ENCODE measurements at regions not wholly inside any gene's neighbourhood (a gene's known extent, or its start where the extent isn't known, plus 50 kb on each side); places are given as distances from the start of the nearest gene placed in this dataset.

DNA sequence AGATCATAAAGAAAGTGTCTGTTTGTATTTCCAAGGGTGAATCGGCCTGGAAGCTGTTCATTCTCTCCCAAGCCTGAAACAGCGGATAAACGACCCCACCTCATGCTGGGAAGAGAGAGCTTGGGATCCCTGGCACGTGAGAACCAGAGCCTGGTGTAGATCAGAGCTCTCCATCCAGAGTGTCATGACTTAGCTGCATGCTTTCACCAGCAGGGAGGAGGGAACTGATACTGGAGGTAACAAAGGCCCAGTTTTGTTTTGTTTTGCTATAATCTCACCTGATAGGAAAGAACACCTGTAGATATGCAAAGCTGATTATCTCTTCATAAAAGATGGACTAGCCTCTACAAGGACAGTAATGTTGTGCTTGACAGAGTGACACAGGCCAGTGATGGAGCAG is 236.6 kb downstream of the POM121L12 start:
- Histone ChIP-seq H3K4me3 (ENCODE audit: low read length) (no peak overlapping the region), H3K4me1 (ENCODE audit: control insufficient read depth in 2 of 2, insufficient read depth in 2 of 2, low read length in 2 of 2) (no peaks in the 10 kb centered on the region), H3K27ac (ENCODE audit: low read depth, low read length) (no peak overlapping the region), H3K27me3 (ENCODE audit: control insufficient read depth in 2 of 2, insufficient read depth in 2 of 2, low read length in 2 of 2) (no peaks in the 10 kb centered on the region), H3K9me3 (ENCODE audit: control insufficient read depth in 2 of 3, low read length in 3 of 3) (no peaks in the 10 kb centered on the region), H3K36me3 (ENCODE audit: control insufficient read depth in 2 of 3, insufficient read depth in 3 of 3, low read length in 3 of 3) (no peaks in the 10 kb centered on the region)
- H3K36me3 Mint-ChIP-seq = no peaks in the 10 kb centered on the region
- H3K27me3 Mint-ChIP-seq = no peaks in the 10 kb centered on the region
- intact Hi-C loops (cut with micrococcal nuclease) = no loop called here
- H3K4me3 Mint-ChIP-seq = no peak overlapping the region
- no peak for DNase-seq
- H3K4me1 Mint-ChIP-seq = no peaks in the 10 kb centered on the region
- CTCF ChIA-PET = no interaction called here
- POLR2A ChIA-PET = no interaction called here
- H3K27ac Mint-ChIP-seq = no peak overlapping the region
- peaks cover 0 to 31% (median 10%) of the 10 kb centered on the region in 11 donors for H3K9me3 Mint-ChIP-seq
- ATAC-seq = no peak

DNA sequence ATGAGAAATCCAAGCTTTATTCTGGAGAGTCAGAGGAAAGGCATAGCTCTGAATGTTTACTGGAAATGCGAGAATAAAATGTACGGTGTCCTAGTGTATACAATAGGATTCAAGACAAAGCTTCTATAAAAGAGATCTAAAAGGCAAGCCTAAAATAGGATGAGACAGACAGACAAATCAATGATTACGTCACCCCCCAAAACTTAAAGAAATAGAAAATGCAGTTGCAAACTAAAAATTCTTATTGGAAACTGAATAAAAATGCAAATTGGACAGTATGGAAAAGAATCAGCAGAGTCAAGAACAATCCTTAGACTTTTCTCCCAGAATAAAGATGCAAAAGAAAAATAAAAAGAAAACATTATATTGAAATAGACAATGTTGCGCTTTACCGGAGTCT is 245.9 kb downstream of the POM121L12 start:
- Histone ChIP-seq H3K36me3 (ENCODE audit: control insufficient read depth in 2 of 3, insufficient read depth in 3 of 3, low read length in 3 of 3) (no peaks in the 10 kb centered on the region), H3K27me3 (ENCODE audit: control insufficient read depth in 2 of 2, insufficient read depth in 2 of 2, low read length in 2 of 2) (no peaks in the 10 kb centered on the region), H3K4me3 (ENCODE audit: low read length) (no peak overlapping the region), H3K4me1 (ENCODE audit: control insufficient read depth in 2 of 2, insufficient read depth in 2 of 2, low read length in 2 of 2) (no peaks in the 10 kb centered on the region), H3K9me3 (ENCODE audit: control insufficient read depth in 2 of 3, low read length in 3 of 3) (no peaks in the 10 kb centered on the region), H3K27ac (ENCODE audit: low read depth, low read length) (no peak overlapping the region)
- ChIA-PET CTCF (no interaction called here), POLR2A (no interaction called here)
- Mint-ChIP-seq H3K9me3 (peaks cover 5 to 44% (median 24%) of the 10 kb centered on the region in 11 donors), H3K27ac (no peak overlapping the region), H3K4me1 (no peaks in the 10 kb centered on the region), H3K4me3 (no peak overlapping the region), H3K36me3 (peaks cover 0 to 3% (median 0%) of the 10 kb centered on the region in 5 donors), H3K27me3 (no peaks in the 10 kb centered on the region)
- ATAC-seq (no peak), DNase-seq (no peak)
- intact Hi-C loops (cut with micrococcal nuclease) = no loop called here

GRCh38 chr7:53292341-53292740 is 256.9 kb downstream of the POM121L12 start:
- Mint-ChIP-seq H3K36me3 (peaks cover 0 to 7% (median 0%) of the 10 kb centered on the region in 5 donors), H3K4me1 (no peaks in the 10 kb centered on the region), H3K4me3 (no peak overlapping the region), H3K27me3 (no peaks in the 10 kb centered on the region), H3K9me3 (peaks cover 6 to 48% (median 16%) of the 10 kb centered on the region in 11 donors), H3K27ac (no peak overlapping the region)
- ChIA-PET POLR2A (no interaction called here), CTCF (no interaction called here)
- DNase-seq (no peak), ATAC-seq (no peak)
- Histone ChIP-seq H3K36me3 (ENCODE audit: control insufficient read depth in 2 of 3, insufficient read depth in 3 of 3, low read length in 3 of 3) (no peaks in the 10 kb centered on the region), H3K9me3 (ENCODE audit: control insufficient read depth in 2 of 3, low read length in 3 of 3) (no peaks in the 10 kb centered on the region), H3K4me1 (ENCODE audit: control insufficient read depth in 2 of 2, insufficient read depth in 2 of 2, low read length in 2 of 2) (no peaks in the 10 kb centered on the region), H3K27me3 (ENCODE audit: control insufficient read depth in 2 of 2, insufficient read depth in 2 of 2, low read length in 2 of 2) (no peaks in the 10 kb centered on the region), H3K27ac (ENCODE audit: low read depth, low read length) (no peak overlapping the region), H3K4me3 (ENCODE audit: low read length) (no peak overlapping the region)
- intact Hi-C loops (cut with micrococcal nuclease) = no loop called here

GRCh38 chr7:53302496-53303246 is 267.2 kb downstream of the POM121L12 start:
- Histone ChIP-seq H3K4me1 (ENCODE audit: control insufficient read depth in 2 of 2, insufficient read depth in 2 of 2, low read length in 2 of 2) (no peaks in the 10 kb centered on the region), H3K27me3 (ENCODE audit: control insufficient read depth in 2 of 2, insufficient read depth in 2 of 2, low read length in 2 of 2) (no peaks in the 10 kb centered on the region), H3K9me3 (ENCODE audit: control insufficient read depth in 2 of 3, low read length in 3 of 3) (peaks cover 0 to 4% (median 0%) of the 10 kb centered on the region in 3 experiments), H3K4me3 (ENCODE audit: low read length) (no peak overlapping the region), H3K27ac (ENCODE audit: low read depth, low read length) (no peak overlapping the region), H3K36me3 (ENCODE audit: control insufficient read depth in 2 of 3, insufficient read depth in 3 of 3, low read length in 3 of 3) (no peaks in the 10 kb centered on the region)
- no peak overlapping the region for H3K4me3 Mint-ChIP-seq
- ATAC-seq = no peak
- no peaks in the 10 kb centered on the region for H3K4me1 Mint-ChIP-seq
- no peak for DNase-seq
- peaks cover 1 to 55% (median 18%) of the 10 kb centered on the region in 11 donors for H3K9me3 Mint-ChIP-seq
- no peaks in the 10 kb centered on the region for H3K27me3 Mint-ChIP-seq
- no peaks in the 10 kb centered on the region for H3K36me3 Mint-ChIP-seq
- POLR2A ChIA-PET = no interaction called here
- intact Hi-C loops (cut with micrococcal nuclease) = no loop called here
- H3K27ac Mint-ChIP-seq = no peak overlapping the region
- CTCF ChIA-PET = no interaction called here

DNA sequence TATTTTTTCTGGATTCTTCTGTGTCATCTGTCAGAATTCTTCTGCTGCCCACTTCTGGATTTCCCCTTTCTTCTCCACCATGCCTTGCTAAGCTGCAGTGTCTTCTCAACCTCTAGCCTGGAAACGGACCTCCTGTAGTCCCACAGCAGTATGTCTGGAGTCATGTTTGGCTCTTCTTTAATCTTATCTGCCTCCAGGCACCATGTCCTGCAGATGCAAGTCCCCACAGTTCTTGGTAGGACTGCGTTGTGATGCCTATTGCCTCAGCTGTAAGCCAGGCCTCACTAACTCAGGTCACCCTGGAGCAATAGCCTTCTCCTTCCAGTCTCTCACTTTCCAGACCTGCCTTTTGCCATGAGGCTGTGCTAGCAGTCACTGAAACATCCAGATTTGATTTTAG is 268.3 kb downstream of the POM121L12 start:
- H3K9me3 ChIP-seq (ENCODE audit: control insufficient read depth in 2 of 3, low read length in 3 of 3) = peaks cover 0 to 5% (median 0%) of the 10 kb centered on the region in 3 experiments
- no peaks in the 10 kb centered on the region for H3K27me3 Mint-ChIP-seq
- H3K4me3 ChIP-seq (ENCODE audit: low read length) = no peak overlapping the region
- H3K27ac Mint-ChIP-seq = no peak overlapping the region
- intact Hi-C loops (cut with micrococcal nuclease) = no loop called here
- H3K4me1 Mint-ChIP-seq = no peaks in the 10 kb centered on the region
- CTCF ChIA-PET = no interaction called here
- DNase-seq = no peak
- ATAC-seq = no peak
- H3K9me3 Mint-ChIP-seq = peaks cover 5 to 61% (median 18%) of the 10 kb centered on the region in 11 donors
- POLR2A ChIA-PET = no interaction called here
- no peaks in the 10 kb centered on the region for H3K36me3 ChIP-seq (ENCODE audit: control insufficient read depth in 2 of 3, insufficient read depth in 3 of 3, low read length in 3 of 3)
- no peaks in the 10 kb centered on the region for H3K27me3 ChIP-seq (ENCODE audit: control insufficient read depth in 2 of 2, insufficient read depth in 2 of 2, low read length in 2 of 2)
- no peak overlapping the region for H3K4me3 Mint-ChIP-seq
- H3K36me3 Mint-ChIP-seq = no peaks in the 10 kb centered on the region
- no peaks in the 10 kb centered on the region for H3K4me1 ChIP-seq (ENCODE audit: control insufficient read depth in 2 of 2, insufficient read depth in 2 of 2, low read length in 2 of 2)
- no peak overlapping the region for H3K27ac ChIP-seq (ENCODE audit: low read depth, low read length)

GRCh38 chr7:53306846-53307245 is 271.4 kb downstream of the POM121L12 start:
- Mint-ChIP-seq H3K4me3 (no peak overlapping the region), H3K27me3 (no peaks in the 10 kb centered on the region), H3K4me1 (no peaks in the 10 kb centered on the region), H3K27ac (no peak overlapping the region), H3K36me3 (no peaks in the 10 kb centered on the region), H3K9me3 (peaks cover 11 to 72% (median 22%) of the 10 kb centered on the region in 11 donors)
- no peak for ATAC-seq
- Histone ChIP-seq H3K4me1 (ENCODE audit: control insufficient read depth in 2 of 2, insufficient read depth in 2 of 2, low read length in 2 of 2) (no peaks in the 10 kb centered on the region), H3K36me3 (ENCODE audit: control insufficient read depth in 2 of 3, insufficient read depth in 3 of 3, low read length in 3 of 3) (no peaks in the 10 kb centered on the region), H3K27me3 (ENCODE audit: control insufficient read depth in 2 of 2, insufficient read depth in 2 of 2, low read length in 2 of 2) (no peaks in the 10 kb centered on the region), H3K4me3 (ENCODE audit: low read length) (no peak overlapping the region), H3K27ac (ENCODE audit: low read depth, low read length) (no peak overlapping the region), H3K9me3 (ENCODE audit: control insufficient read depth in 2 of 3, low read length in 3 of 3) (peaks cover 0 to 5% (median 0%) of the 10 kb centered on the region in 3 experiments)
- DNase-seq = no peak
- intact Hi-C loops (cut with micrococcal nuclease) = no loop called here
- POLR2A ChIA-PET = no interaction called here
- CTCF ChIA-PET = no interaction called here

- Mint-ChIP-seq H3K27me3 (no peaks in the 10 kb centered on the region), H3K4me1 (no peaks in the 10 kb centered on the region), H3K4me3 (no peak overlapping the region), H3K36me3 (no peaks in the 10 kb centered on the region), H3K9me3 (peaks cover 8 to 43% (median 21%) of the 10 kb centered on the region in 11 donors), H3K27ac (no peak overlapping the region)
- POLR2A ChIA-PET = no interaction called here
- DNase-seq = no peak
- CTCF ChIA-PET = no interaction called here
- no peaks in the 10 kb centered on the region for H3K27me3 ChIP-seq (ENCODE audit: control insufficient read depth in 2 of 2, insufficient read depth in 2 of 2, low read length in 2 of 2)
- peaks cover 0 to 5% (median 0%) of the 10 kb centered on the region in 3 experiments for H3K9me3 ChIP-seq (ENCODE audit: control insufficient read depth in 2 of 3, low read length in 3 of 3)
- H3K36me3 ChIP-seq (ENCODE audit: control insufficient read depth in 2 of 3, insufficient read depth in 3 of 3, low read length in 3 of 3) = no peaks in the 10 kb centered on the region
- no peak overlapping the region for H3K27ac ChIP-seq (ENCODE audit: low read depth, low read length)
- H3K4me3 ChIP-seq (ENCODE audit: low read length) = no peak overlapping the region
- no peaks in the 10 kb centered on the region for H3K4me1 ChIP-seq (ENCODE audit: control insufficient read depth in 2 of 2, insufficient read depth in 2 of 2, low read length in 2 of 2)
- intact Hi-C loops (cut with micrococcal nuclease) = no loop called here
- ATAC-seq = no peak
These were observed 275.8 kb downstream of the POM121L12 start for GRCh38 chr7:53311205-53311604.

Data from naive thymus-derived CD4-positive, alpha-beta T cell (primary cell).